GM18873 (cell line): ENCODE measurements at regions not wholly inside any gene's neighbourhood (a gene's known extent, or its start where the extent isn't known, plus 50 kb on each side); places are given as distances from the start of the nearest gene placed in this dataset.
"Not testable (repeated sequence)": the region's sequence is repeated elsewhere in the genome, so short reads cannot be mapped to it uniquely, and the experiment has no call there.

Source experiments
- ATAC-seq: cut with Tn5 transposase; IDR thresholded peaks from one replicate; pipeline ENCODE4 v1.9.1; 2021; ENCODE audit warnings: mild to moderate bottlenecking, moderate library complexity, moderate number of reproducible peaks; ENCODE audit not compliant: unreplicated experiment, low FRiP score

- ATAC-seq = not testable (repeated sequence)
Observed at GRCh38 chr9:16299368-16299767, 571.1 kb downstream of the BNC2 start.

DNA sequence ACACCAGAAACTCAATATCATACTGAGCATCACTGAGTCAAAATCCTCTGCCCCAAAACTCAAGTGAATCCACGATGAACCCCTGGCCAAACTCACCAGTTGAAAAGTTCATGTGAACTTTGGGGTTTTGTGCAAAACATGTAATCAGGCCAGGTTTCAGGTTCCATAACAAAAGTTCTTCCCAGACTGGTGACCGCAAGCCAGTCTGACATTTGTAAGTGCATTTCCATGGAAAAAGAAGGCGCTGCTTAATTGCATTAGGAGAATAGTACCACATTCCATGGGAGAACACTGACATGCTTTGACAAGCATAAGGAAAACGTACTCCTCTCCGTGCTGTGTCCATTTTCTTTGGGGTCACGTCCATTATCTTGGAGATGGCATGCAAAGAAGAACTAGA lies 567.0 kb downstream of the BNC2 start:
- ATAC-seq = no peak

GRCh38 chr9:16304301-16304700 lies 566.2 kb downstream of the BNC2 start:
- no peak for ATAC-seq

GRCh38 chr9:16306586-16306985 lies 563.9 kb downstream of the BNC2 start:
- ATAC-seq = no peak

GRCh38 chr9:16307626-16308195 lies 562.8 kb downstream of the BNC2 start:
- no peak for ATAC-seq

GRCh38 chr9:16308645-16309044 lies 561.8 kb downstream of the BNC2 start:
- ATAC-seq = no peak

- ATAC-seq = no peak
Observed at GRCh38 chr9:16309082-16309468, 561.4 kb downstream of the BNC2 start.

DNA sequence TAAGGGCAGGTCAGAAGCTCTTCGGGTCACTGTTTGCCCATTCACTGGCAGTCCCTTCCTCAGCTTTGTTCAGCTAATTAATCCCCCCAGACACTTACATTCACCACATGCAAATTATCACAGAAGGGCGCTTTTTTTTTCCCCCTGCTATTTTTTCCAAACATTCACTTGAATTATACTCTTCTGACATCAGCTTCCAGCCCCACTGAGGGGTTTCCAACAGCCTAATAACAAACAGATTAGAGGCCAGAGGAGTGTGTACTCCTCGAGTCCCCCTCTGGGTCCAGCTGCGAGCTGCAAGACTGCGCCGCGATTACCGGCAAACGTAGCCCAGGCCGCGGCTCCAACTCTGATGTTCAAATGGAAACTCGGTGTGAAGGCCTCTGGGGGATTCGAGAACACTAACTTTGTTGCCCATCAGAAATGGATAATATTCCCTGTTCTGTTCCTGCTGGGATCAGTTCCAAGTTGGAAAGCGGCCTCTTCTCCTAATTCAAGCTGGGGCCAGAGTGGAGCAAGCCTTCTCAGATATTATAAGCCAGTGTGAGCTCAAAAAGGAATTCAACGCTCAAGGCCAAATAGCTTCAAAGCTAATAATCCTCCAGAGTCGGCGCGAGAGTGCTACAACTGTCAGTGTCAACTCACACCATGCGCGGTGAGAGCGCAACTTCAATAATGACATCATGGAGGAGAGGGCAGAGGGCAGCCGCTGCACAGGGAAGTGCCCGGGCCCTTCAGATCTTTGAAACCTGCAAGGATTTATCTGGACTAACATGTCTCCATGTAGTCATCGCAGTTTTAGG lies 560.8 kb downstream of the BNC2 start:
- ATAC-seq = no peak

GRCh38 chr9:16310278-16311110 lies 560.0 kb downstream of the BNC2 start:
- ATAC-seq = no peak

DNA sequence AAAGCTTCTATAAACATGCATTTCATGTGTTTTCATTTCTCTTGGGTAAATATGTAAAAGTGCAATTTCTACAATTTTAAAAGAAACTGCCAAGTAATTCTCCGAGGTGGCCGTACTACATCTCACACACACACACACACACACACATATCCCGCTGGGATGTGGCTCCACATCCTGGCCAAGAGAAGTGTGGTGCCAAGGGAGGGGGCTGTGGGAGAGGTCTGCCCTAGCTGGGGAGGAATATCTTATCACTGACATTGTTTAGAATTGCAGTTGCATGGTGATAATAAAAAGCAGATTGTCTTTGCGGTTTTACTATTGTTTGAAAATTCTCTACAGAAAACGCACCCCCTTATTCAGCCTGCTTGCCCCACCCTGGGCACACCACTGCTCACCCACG lies 558.4 kb downstream of the BNC2 start:
- no peak for ATAC-seq

DNA sequence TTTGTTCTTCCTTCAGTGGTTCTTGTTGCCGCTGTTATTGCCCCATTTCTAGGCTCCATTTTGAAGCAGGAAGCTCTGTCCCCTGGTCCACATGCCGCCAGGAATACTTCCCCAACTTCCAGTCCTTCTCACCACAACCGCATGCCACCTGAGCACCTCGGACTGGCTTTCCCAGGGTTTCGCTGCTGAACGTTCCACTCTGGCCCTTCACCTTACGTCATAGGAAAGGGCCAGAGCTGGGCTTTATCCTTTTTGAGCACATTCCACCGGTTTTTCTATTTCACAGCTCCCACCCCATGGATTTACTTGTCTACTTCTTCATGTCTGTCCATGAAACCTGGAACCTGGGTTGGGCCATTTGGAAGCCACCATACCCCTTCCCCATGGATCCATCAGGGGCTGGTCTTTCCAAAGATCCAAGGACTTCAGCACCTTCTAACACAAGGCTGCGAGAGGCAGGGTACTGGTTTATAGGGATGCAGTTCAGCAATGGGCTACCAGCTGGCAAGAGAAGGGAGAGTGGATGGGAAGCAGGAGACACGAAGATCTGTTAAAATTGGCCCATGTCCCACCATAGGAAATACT lies 557.4 kb downstream of the BNC2 start:
- ATAC-seq = no peak

- no peak for ATAC-seq
Observed at GRCh38 chr9:16314476-16314875, 556.0 kb downstream of the BNC2 start.

DNA sequence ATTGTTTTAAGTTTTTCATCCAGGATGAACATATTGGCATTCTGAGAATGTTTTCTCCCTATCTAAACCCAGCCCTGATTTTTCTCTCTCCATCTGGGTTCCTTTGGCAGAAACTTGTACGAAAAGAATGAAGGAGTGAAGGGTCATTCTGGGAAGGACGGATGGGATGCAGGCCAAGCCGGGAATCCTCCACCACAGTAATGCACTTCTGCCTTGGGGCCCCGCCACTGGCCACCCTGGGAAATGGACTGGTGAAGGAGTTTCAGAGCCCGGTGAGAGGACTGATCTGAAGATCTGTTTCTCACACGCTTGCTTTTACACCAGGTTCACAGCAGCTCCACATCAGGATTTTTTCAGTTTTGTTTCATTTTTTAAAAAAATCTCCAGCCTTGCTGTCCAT lies 554.8 kb downstream of the BNC2 start:
- no peak for ATAC-seq

DNA sequence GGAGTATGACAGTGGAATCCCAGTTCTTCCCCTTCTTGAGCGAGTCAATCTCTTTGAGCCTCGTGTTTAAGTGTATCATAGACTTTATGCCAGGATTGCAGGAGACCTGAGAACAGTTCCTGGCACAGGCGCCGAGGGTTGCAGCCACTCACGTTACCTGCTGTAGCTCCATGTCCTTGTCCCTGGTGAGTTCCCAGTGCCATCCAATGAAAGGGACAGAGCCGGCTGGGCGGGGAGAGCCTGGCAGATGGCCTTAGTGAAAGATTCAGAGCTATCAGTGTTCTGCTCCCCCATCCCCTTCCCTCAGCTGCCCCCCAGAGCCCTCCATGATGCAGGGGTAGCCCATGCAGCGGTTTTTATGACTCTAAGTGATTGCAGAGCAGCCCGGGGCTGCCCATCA lies 554.0 kb downstream of the BNC2 start:
- no peak for ATAC-seq

GRCh38 chr9:16316911-16317817 lies 553.3 kb downstream of the BNC2 start:
- ATAC-seq = no peak

DNA sequence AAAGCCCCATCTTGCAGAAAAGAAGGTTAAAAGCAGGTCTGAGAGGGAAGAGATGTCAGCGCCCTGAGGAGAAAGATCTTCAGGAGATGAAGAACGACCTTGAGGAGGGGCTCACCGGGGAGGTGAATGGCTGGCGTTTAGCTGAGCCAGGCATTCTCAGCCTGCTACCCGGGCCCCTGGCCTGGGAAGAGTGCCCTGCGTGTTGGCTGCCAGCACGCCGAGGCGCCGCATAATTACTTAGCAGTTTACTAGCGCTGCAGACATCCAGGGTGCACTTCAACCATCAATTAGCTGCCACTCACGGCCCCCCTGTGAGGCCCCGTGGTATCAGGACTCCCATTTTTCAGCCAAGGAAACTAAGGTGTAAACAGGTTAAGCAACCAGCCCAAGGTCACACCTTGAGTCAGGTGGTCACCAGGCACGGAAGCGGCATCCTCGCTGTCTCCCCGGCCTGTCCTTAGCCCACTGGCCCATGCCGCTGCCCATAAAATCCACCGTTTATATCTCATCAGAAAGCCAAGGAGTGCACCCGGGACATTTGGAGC lies 551.9 kb downstream of the BNC2 start:
- no peak for ATAC-seq

DNA sequence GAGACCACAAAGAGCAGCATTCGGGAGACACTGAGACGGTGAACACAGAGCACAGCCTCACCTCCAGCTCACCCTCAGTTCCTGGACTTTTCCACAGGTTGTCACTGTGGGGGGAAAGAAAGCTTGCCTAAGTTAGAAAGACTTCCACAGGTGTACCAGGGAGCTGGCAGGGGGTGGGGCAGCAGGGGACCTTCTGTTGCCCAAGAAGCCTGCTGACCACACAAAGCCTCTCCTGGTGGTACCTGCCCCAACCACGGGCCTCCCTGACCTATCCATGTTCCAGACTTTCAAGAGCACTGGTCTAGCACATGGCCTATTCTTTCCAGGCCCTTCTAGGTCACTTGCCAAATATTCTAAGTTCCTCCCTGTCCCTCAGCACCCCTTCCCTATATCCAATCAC lies 550.8 kb downstream of the BNC2 start:
- no peak for ATAC-seq

DNA sequence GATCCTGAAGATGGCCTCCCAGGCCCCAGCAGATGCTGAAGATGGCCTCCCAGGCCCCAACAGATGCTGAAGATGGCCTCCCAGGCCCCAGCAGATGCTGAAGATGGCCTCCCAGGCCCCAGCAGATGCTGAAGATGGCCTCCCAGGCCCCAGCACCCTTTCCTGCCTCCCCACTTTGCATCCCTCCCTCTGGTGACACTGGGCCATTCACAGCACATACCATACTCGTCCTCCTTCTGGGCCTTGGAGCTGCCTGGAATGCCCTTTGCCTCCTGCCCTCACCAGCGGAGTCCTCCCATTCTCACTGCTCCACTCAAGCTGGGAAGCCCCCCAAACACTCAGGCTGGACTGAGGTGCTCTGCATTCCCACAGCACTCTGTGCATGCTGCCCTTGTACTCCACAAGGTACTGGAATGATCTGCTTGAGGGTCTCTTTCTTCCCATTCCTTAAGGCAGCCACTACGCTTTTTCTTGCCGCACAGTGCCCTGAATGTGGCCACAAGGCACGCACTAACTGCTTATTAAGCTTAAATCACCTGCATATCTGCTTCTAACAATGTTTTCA lies 550.0 kb downstream of the BNC2 start:
- no peak for ATAC-seq

GRCh38 chr9:16321461-16322119 lies 548.9 kb downstream of the BNC2 start:
- no peak for ATAC-seq
